Middle frontal gyrus (tissue), 1 donor: ENCODE measurements at regions not wholly inside any gene's neighbourhood (a gene's known extent, or its start where the extent isn't known, plus 50 kb on each side); places are given as distances from the start of the nearest gene placed in this dataset.

ENCODE experiments used
- DNase-seq: peaks from one replicate; pipeline ENCODE4 v3.0.0-alpha.2; 2015; ENCODE audit warnings: low spot score; ENCODE audit errors: extremely low spot score

DNA sequence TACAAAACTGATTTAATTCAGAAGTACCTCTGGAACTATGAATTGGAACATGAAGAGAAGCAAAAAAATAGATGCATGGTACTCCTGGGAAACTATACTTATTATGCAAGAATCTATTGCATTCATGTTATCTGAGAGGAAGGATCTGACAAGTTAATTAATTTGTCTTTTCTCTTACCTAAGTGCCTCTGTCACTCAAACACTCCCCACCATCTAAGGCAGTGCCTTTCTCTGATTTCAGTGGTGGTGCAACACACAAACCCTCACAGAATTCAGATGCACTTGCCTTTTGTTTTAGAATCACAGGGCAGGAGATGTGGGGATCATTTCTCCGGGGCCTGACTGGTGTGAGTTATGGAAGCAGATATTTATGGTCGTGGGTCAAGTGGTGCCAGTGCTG, 52.5 kb upstream of the C9orf72 start:
- DNase-seq, result no peak

DNA sequence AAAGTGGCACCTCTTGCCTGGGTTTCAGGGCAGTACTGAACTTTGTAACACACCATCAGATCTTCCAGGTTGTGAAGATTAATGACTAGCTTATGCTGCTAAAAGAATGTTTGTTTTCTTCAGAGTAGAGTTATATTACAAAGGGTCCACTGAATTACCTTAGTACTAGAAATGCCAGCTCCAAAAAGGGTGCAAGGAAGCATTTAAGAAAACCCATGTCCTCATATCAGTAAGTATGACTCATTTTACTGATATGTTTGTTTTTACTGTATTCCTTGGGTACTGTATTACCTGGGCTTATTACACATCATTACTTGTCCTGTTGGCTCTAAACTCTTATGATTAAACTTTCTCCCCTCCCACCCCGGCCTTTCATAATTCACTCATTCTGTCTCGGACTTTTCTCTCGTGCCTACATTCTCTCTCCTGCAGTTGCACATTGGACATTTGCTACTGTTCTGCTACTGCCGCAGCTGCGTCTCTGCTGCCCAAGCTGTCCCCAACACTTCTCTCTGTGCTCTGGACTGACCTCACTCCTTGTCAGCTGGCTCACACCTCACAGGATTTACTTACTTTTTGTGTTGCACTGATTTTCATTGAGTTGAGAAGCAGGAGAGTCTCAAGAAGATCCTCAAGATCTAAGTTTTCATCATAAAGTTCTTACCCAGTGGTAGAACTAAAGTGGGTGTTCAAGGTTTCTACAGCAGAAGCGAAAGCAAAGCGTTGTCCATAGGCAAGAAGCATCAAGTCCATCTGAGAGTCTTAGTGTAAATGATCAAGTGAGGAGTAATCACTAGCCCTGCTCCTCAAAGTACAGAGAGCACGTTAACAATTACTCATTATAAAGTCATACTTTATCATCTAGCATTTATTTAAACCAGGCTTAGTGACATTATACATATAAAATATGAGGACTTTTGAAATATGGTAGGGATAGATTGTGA, 53.2 kb upstream of the C9orf72 start:
- no peak for DNase-seq

DNA sequence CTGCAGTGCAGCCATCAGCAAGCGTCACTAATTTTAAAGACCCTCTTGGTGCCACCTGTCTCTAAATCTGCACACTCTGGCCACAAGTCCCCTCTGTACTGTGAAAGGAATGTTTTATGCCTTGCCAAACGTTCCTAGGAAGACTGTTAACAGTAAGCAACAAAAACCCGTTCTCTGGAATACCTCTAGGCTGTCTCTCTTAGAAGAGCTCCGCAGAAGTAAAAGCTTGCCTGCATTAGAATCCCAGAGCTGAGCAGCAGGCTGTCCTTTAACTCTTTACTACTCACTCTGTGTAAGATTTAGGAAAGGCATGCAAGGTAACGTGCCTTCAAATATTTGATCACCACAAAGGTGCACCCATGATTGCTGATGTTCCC, 53.9 kb upstream of the C9orf72 start:
- no peak for DNase-seq

DNA sequence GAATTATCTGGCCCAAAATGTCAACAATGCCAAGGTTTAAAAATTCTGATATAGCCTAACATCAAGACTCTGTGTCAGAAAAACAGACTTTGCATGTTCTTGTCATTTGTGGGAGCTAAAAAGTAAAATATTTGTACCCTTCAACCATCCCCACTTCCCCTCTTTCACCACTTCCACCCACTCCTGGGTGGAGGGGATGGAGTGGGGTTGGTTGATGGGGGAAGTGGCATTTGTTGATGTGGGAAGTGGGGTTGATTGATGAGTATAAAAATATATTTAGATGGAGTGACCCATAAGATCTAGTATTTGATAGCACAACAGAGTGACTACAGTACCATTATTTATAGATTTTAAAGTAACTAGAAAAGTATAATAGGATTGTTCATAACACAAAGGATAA, 55.0 kb upstream of the C9orf72 start:
- no peak for DNase-seq

DNA sequence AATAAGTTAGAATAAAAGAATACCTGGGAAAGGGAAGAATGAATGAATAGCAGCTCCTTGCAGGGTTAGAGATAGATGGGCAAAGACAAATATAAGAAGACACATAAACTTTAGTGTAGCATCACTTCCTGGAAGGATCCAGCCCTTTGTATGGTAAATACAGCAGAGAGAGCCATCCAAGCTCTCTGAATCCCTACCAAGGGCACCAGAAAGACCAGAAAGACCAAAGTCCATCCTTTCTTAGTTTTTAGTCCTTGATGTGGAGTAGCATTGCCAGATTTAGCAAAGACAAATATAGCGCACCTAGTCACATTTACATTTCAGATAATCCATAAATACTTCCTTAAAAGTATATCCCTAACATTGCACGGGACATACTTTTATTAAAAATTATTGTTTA, 56.1 kb upstream of the C9orf72 start:
- no peak for DNase-seq

DNA sequence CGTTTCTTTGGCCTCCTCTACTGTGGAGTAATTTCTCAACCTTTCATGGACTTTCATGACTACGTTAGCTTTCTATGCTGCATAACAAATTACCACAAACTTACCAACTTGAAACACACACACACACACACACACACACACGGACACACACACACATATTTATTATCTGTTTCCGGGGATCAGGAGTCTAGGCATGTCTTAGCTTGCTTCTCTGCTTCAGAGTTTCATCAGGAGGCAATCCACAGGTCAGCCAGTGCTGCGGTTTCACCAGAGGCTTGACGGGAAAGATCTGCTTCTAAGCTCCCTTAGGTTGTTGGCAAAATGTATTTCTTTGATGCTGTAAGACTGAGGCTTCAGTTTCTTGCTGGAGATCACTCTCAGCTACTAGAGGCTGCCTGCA, 59.0 kb upstream of the C9orf72 start:
- DNase-seq, result no peak

DNA sequence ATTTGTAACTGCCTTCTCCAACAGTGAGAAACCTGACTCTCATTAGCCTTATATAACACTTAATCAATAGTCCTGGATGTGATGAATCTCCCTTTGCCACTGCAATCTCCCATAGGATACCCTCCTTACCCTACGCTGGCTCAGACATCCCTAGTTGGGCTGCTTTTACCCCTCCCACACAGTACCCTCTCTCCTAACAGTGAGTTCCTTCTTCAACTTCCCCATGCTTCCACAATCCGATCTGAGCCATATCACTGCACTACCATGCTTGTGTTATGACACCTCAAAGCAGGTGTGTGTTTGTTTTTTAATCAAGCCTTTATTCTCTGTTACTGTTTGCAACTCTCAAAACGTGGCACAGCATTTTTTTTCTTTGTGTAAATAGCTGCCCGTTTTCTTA, 60.5 kb upstream of the C9orf72 start:
- no peak for DNase-seq

DNA sequence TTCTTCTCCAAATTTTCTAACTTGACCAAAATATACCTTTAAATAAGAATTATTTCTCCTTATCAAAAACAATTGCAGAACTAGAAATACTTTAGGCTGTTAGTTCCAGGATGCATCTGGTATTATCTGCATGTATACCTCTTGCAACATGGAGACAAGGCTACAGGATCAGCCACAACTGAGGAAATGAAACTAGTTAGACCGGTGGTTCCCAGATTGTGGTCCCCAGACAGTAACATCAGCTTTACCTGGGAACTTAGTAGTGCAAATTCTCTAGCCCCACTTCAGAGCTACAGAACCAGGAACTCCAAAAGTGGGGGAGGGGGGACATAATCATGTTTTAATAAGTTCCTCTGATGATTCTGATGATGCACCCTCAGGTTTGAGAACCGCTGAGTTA, 61.6 kb upstream of the C9orf72 start:
- DNase-seq, result no peak

DNA sequence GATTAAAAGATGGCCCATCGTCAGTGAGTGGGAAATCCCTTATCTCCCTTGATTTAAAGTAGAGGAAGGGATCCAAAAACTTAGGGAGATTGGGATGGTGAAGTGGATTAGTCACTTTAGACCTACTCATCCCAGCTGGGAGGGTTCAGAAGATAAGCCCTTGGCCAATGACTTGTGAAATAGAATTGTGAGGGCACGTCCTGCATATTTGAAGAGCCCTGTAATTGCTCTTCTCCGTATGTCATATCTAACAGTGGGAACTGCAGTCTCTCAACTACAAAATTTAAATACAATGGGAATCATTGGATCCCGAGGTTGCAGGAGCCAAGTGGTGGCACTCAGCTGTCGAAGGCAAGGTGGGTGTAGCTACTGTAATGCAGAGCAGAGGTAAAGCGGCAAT, 65.4 kb upstream of the C9orf72 start:
- no peak for DNase-seq

DNA sequence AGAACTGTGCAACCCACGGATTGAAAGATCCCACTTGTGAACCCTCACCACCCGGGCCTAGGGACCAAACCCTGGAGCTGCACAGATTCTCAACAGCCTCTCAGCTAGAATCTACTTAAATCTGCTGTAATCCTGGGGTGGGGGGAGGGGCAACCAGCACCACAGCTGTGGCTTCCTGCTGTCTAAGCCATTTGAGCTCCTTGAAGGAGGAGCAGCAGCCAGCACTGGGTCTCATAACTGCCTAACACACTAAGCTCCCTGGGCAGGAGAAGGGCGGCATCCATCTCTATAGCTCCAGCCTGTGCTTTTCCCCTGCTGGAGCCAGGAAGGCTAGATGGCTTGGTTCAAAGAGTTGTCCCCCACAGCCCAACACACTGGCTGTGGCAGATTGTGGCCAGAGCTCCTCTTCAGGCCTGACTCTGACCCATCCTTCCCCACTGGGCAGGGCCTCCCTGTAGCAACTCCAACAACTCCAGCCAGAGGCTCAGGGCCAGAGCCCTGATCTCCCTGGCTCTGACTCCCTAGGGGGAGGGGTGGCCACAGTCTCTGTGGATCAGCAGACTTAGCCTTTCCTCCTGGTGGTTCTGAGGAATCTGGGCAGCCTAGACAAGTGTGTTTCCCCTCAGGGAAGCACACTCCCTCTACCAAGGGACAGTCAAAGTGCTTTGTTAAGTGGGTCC, 72.0 kb upstream of the C9orf72 start:
- DNase-seq, result no peak

DNA sequence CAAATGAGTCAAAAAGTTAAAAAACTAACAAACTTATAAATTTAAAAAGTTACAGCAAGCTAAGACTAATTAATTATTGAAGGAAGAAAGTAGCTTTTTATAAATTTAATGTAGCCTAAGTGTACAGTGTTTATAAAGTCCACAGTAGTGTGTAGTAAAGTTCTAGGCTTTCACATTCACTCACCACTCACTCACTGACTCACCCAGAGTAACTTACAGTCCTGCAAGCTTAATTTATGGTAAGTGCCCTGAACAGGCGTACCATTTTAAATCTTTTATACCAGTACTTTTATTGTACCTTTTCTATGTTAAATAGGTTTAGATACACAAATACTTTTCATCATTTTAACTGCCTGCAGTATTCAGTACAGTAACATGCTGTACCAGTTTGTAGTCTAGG, 80.0 kb upstream of the C9orf72 start:
- no peak for DNase-seq

DNA sequence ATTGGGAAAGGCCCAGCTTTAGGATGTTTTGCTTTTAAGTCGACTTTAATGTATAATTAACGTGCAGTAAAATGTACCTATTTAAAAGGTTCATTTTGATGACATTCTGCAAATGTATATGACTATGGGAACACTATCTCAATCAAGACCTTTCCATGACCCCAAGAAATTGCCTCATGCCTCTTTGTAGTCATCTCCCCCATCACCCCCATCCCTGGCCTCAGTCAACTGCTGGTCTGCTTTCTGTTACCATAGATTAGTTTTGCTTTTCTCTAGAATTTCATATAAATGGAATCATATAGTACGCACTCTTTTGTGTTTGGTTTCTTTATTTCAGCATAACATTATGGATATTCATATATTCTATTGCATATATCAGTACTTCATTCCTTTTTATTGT, 80.7 kb upstream of the C9orf72 start:
- DNase-seq, result no peak

DNA sequence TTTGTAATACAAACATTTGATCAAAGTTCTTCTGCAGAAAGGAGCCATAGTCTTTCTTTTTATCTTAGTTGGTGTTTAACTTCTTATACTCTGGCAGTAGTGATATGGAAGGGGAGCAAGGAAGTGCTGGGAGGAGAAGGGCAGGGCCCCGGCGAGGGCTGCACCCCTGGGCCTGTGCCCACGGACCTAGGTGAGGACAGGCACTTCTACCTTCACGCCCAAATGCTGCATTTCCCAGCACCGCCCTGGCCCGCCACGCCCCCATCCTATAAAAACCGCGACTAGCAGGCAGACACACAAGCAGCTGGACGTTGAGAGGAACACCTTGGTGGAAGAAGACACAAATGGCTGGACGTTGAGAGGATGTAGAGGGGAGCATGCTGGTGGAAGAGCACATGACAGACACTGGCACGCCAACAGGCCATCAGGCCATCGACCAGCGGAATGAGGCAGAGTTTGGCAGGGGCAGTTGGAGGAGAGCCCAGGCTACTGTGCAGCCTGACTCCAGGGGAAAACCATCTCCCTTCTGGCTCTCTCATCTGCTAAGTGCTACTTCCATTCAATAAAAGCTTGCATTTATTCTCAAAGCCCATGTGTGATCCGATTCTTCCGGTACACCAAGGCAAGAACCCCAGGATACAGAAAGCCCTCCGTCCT, 81.5 kb upstream of the C9orf72 start:
- no peak for DNase-seq

DNA sequence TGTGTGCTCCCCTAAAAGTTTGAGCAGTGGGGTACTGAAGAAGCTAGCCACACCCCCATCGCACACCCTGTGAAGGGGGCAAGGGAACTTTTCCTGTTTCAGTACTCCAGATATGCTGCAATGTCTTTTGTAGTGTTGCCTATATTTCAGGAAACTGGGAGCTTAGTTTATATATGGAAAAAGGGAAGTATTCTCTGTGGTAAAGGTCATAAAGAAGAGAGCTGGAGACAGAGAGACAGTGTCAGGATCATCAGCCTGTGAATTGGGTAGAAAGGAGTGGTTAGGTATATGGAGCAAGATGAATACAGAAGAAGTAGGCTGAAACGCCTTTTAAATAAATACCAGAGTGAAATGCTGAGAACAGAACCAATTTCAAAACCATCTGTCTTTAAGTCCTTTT, 82.2 kb upstream of the C9orf72 start:
- no peak for DNase-seq

DNA sequence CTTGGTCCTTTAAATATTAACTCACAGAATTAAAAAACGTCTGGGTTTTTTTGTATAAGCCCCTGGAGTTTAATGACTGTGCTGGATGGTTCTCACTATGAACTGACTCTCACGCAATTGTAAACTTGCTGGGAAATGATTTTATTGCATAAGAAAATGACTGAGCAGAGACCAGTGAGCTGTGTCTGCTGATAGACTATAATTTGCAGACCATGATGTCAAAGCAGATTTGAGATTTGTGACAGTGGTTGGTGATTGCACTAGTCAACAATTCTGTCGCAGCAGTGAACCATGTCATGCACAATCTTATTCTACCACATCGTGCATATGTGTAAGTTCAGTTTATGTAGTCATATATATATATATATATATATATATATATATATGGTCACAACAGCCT, 85.7 kb upstream of the C9orf72 start:
- no peak for DNase-seq

DNA sequence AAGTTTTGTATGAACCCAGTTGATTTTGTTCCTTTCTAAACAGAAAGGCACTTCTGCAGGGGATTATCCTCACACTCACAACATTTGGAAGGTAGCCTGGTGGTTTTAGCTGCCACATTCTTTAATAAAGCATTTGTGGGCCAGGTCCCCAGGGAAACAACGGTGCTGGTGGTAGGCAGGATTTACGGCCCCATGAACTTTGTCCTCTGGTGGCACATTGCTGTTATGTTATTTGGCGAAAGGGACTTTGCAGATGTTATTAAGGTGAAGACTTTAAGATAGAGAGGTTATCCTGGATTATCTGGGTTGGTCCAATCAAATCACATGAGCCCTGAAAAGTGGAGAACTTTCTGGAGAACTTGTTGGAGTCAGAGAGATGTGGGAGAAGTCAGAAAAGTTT, 86.3 kb upstream of the C9orf72 start:
- no peak for DNase-seq

DNA sequence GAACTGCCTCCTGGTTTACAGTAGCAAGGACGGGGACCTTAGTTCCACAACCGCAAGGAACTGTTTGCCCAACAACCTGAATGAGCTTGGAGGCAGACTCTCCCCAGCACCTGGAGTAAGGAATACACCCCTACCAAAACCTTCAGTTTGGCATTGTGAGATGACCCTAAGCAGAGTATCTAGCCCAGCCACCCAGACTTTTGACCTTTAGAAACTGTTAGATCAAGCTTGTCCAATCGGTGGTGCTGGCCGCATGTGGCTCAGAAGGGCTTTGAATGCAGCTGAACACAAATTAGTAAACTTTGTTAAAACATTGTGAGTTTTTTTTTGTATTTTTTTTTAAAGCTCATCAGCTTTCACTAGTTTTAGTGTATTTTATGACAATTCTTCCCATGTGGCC, 86.9 kb upstream of the C9orf72 start:
- no peak for DNase-seq

DNA sequence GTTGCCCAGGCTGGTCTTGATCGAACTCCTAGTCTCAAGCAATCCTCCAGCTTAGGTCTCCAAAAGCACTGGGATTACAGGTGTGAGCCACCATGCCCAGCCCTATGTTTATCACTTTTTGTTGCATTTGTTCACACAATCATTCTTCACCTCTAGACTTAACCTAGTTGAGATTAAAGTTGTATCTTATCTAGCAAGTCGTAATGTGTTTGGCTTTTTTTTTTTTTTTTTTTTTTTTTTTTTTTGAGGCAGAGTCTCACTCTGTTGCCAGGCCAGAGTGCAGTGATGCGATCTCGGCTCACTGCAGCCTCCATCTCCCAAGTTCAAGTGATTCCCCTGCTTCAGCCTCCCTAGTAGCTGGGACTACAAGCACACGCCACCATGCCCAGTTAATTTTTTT, 90.2 kb upstream of the C9orf72 start:
- DNase-seq, result no peak

DNA sequence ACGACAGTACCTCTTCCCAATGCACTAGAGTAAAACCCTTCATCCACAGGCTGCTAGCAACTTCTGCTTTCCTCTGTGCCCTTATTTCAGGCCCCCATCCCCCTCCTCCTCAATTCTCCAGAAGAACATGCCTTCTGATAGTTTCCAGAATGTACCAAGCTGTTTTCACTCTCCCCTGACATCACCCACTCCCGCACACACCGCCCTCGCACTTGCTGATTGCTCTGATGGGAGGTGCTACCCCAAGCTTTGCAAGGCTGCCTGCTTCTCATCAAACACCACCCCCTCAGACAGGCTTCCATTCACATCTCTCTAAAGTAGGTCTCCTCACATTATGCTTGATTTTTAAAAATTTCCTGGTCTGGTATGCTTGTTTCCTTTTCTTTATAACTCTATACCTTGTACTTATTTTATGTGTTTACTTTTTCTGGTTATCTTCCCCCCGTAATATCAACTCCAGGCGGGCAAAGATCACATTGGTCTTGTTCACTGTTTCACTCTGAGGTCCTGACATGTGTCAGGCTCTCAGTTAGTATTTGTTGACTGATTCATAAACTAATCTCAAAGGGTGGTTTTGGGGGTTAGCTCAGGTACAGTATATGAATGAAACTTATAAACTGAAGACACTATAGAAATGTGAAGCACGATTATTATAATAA, 91.0 kb upstream of the C9orf72 start:
- DNase-seq, result no peak

DNA sequence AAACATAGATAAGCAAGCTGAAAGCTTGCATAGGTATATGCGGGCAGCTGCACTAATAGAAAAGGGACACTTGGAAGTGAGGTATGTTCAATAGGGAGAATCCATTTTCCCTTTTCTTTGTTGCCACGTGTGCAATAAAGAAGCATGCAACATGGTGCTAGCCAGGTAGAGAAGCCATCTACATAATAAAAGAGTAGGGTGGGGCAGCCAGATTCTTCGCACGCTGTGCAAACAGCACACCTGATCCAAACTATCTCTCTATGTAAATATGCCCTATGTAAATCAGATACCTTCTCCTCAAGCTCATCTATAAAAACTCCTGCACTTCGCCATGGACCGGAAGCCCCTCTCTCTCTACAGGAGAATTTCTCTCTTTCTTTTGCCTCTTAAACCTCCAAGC, 91.9 kb upstream of the C9orf72 start:
- no peak for DNase-seq

DNA sequence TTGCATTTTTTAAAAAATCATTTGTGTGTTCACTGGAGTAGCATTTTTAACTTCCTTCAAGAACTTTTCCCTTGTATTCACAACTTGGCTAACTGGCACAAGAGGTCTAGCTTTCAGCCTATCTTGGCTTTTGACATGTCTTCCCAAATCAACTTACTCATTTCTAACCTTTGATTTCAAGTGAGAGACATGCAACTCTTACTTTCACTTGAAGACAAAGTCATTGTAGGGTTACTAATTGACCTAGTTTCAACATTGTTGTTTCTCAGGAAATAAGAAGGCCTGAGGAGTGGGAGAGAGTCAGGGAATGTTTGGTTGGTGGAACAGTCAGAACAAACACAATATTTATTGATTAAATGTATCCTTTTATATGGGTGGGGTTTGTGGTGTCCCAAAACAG, 95.0 kb upstream of the C9orf72 start:
- DNase-seq, result no peak

DNA sequence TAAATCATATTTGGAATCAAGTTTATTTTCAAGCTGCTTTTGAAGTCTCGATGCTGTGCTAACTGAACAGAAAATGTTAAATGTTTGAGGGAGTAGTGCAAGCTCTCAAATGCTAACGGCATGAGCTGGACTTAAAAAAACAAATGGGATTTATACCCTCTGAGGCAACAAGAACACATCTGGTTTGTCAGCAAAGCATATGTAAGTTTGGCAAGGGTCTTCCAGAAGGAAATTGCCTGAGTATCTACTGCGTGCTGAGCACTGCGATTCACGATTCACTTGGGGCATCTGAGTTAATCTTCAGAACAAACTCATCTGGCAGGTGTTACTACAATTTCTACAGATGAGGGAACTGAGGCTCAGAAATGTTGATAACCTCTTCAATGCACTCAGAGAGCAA, 98.4 kb upstream of the C9orf72 start:
- DNase-seq, result no peak
